Fibroblast of the conjunctiva (primary cell): ENCODE measurements at regions not wholly inside any gene's neighbourhood (a gene's known extent, or its start where the extent isn't known, plus 50 kb on each side); places are given as distances from the start of the nearest gene placed in this dataset.
"Not testable (repeated sequence)": the region's sequence is repeated elsewhere in the genome, so short reads cannot be mapped to it uniquely, and the experiment has no call there.

ENCODE experiments used
- DNase-seq: peaks from one replicate; pipeline ENCODE4 v3.0.0-alpha.2; 2010; ENCODE audit warnings: low read depth

- DNase-seq: no peak
These were observed 532.2 kb upstream of the STEAP1 start for GRCh38 chr7:89621925-89622641.

- peak; percentile 21 for DNase-seq
These were observed 531.1 kb upstream of the STEAP1 start for GRCh38 chr7:89623018-89623672.

DNA sequence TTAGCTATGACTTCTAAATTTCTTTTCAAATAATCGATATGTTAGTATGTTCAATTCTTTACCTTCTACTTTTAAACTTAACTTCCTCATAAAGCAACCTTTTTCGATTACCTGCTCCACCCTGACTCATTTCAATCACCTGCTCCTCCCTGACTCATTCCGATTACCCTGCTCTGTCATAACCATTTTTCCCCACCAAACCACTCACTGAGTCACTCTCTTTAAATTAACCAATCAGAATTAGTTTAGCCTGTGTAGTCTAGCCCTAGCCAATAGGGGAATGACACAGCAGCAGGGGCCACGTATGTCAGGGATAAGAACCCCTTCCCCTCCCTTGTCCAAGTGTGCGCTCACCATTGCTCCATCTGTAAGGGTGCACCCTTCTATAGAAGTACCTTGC lies 530.1 kb upstream of the STEAP1 start:
- not testable (repeated sequence) for DNase-seq

DNA sequence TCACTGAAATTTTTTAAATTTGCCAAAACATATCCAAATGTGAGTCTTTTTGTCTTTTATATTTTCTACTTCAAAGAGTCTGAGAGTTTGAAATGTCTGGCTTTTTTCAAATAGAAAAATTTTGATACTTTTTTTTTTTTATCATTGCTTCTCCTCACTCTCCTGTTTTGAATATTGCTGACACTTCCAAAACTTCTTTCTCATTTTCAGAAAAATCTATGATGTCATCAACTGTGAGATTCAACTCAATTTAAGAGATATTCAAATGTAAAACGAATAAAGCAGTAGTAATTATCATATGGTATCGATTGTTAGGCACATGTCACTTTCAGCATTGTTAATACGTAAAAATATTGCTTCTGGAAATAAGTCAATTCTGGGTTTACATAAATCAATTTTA lies 505.8 kb upstream of the STEAP1 start:
- no peak for DNase-seq

DNA sequence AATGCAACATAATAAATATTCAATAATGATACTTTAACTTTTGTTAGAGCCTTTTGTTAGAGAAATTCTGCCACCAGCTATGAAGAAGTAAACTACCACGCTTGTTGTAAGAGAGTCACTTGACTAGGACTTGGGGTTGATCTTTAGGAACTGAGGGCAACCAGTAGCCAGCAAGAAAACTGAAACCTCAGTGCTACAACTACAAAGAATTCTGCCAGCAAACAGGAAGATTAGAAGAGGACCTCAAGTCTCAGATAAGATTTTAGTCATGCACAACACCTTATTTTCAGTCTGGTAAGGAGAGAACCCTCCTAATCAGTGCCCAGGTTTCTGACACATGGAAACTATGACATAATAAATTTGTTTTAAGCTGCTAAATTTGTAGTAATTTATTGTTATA lies 498.3 kb upstream of the STEAP1 start:
- no peak for DNase-seq

GRCh38 chr7:89661876-89662275 lies 492.4 kb upstream of the STEAP1 start:
- no peak for DNase-seq

DNA sequence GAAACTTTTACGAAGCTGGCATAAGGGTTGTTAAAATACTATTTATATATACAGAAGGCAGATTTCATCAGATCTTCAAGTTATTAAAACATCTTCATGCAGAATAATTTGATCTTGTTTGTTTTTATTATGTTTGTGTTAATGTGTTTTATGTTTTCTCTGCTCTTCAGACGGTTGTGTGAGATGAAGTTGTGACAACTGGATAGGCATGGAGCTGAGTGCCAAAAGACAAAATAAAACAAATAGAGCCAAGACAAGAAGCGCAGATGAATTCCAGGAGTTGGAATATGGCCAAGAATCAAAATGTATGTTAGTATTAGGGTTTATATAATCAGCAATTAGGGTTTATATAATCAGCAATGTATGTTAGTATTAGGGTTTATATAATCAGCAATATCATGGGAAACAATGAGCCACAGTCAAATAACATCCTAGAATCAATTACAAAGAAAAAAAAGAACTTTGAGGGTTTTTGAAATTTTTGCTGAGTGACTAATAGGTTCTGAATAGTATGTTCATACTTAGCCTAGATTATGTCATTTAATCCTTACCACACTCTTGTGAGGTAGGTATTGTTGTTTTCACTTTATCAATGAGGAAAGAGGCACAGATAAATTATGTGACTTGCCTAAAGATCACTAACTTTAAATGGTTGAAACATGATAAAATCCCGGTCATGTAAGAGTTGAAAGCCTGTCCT lies 488.0 kb upstream of the STEAP1 start:
- DNase-seq: no peak

DNA sequence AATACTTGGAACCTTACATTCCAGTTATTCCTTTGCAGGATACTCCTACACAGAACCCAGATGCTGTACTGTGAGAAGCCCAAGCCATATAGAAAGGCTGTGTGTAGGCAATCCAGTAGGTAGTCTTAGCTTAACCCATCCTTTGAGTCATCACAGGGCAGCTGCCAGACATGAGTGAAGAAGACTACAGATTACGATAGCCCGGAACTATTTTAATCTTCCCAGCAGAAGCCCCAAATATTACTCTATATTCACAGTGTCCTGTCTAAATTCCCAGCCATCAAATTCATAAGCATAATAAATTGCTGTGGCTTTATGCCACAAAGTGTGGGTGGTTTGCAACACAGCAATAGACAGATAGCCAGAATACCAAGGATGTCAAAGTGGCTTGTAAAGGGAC lies 474.1 kb upstream of the STEAP1 start:
- no peak for DNase-seq

GRCh38 chr7:89681448-89681847 lies 472.8 kb upstream of the STEAP1 start:
- no peak for DNase-seq

- no peak for DNase-seq
These were observed 469.0 kb upstream of the STEAP1 start for GRCh38 chr7:89685287-89685686.

- DNase-seq: no peak
These were observed 467.1 kb upstream of the STEAP1 start for GRCh38 chr7:89687211-89687610.

DNA sequence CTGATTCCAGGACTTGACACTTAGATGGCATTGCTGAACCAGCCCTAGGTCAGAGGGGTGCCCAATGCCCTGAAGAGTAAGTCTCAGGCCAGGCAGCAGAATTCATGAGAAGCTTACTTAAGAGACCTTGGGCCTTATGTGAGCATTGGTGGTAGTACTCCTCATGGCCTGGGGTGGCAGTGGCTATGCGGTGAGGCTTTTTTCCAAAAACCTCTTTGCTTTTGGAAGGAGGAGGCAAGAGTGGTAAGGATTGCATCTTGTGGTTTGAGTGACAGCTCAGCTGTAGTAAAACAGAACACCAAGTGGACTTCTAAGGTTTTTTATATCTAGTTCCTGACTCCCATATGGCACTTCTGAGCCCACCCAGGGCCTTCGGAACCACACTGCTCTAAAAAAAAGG lies 459.0 kb upstream of the STEAP1 start:
- DNase-seq: no peak

- DNase-seq: no peak
These were observed 440.1 kb upstream of the STEAP1 start for GRCh38 chr7:89714131-89714530.

DNA sequence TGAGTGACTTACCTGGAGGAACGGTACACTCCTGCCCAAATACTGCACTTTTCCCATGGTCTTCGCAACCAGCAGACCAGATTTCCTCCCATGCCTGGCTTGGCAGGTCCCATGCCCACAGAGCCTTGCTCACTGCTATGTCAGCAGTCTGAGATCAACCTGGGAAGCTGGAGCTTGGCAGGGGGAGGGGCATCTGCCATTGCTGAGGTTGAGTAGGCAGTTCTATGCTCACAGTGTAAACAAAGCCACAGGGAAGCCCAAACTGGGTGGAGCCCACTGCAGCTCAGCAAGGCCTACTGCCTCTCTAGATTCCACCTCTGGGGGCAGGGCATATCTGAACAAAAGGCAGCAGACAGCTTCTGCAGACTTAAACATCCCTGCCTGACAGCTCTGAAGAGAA lies 435.3 kb upstream of the STEAP1 start:
- not testable (repeated sequence) for DNase-seq

DNA sequence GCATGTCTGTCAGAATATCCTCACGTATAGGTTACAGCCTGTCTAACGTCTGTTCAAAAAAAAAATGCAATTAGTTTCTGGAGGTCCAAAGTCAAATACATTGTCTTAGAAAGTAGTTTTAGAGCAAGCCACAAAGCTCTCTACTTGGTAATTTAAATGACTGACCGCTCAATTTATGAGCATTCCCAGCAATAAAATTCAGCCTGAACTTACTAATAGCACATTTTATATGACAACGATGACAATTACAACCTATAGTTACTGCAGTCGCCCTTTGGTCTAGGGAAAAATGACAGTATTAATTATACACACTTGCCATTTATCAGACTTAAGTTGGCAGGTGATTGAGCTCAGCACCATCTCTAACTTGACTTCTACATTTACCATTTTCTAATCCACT lies 425.8 kb upstream of the STEAP1 start:
- no peak for DNase-seq

DNA sequence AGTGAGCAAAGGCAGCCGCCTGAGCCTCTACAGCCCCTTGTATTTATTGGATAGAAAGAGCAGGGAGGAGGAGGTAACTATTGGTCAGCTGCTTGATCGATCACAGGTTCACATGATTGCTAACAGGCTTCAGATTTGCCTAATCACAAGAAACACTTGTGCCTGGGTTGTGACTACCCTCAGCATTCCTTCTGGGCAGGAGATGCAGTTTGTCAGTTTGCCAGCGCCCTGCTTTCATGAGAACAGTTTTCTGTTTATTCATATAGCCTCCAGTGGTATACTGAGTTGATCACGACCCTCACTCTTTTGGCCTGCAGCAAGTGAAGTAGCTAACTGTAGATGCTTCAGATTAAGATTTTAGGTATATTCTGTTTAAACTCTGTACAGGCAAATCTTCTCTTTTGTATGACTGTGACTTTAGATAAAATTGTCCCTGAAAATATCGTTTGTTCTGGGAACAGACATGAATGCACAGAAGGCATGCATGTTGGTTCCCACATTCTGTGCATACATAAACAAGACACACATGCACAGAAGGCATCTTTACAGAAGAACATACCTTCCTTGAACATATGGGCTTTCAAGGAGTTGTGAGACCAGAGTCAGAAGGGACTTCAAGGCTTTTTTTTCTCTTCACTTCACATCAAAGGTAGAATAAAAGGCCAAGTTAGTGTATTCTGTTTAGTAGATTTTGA lies 422.4 kb upstream of the STEAP1 start:
- no peak for DNase-seq

DNA sequence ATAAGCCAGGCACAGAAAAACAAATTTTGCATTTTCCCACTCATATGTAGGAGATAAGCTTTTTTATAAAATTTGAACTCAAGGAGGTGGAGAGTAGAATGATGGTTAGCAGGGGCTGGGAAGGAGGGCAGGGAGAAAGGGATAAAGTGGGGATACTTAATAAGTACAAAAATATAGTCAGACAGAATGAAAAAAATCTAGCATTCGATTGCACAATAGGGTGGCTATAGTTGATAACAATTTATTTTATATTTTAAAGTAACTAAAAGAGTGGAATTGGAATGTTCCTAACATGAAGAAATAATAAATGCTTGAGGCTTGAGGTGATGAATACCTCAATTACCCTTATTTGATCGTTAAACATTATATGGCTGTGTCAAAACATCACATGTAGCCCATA lies 415.7 kb upstream of the STEAP1 start:
- no peak for DNase-seq

DNA sequence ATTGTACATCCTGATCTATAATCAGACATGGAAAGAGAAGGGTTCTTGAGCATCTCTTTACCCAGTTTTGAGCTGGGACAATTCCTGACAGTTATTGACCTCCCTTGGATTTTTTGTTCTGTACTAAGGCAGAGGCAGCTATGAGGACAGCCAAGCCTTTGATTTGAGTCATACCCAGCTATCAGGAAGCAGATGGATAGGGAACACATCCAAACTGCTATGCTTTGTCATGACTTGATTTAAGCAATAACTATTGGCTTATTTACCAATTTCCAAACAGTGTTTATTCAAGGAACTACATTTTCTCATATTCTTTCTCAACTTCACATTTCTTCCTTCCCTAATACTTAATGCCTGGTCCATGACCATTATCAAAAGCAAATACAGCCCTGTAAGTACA lies 396.4 kb upstream of the STEAP1 start:
- no peak for DNase-seq

DNA sequence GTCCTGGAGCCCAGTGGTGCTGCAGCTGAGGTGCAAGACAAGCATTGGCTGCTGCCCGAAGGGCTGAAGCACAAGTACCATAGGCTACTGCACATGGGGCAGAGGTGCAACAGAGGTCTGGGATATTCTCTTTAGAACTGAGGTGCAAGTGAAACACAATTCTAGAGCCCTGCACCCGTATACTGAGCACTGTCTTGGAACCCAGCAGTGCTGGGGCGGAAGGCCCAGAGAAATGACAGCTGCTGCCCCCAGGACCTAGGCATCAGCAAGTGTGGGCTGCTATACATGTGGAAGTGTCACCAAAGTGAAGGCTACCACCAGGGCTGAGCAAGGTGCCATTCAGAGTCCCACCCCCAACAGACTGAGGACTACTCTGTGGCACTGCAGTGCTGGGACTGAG lies 393.6 kb upstream of the STEAP1 start:
- no peak for DNase-seq

DNA sequence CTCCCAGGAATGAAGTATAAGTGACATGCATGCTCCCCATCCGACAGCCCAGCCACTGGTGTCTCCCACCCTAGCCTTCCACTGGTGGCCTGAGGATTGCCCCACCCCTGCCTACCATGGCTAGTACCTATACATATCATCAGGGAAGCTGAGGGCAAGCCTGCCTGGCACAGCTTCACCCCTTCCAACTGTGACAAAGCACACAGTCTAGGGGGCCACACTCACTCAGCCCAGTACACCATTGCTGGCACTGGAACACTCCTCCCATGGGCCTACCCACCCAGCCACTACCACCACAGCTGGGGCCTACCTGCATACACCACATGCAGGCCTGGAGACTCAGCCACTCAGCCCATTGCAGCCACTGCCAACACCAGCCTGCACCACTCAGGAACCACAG lies 393.1 kb upstream of the STEAP1 start:
- no peak for DNase-seq

DNA sequence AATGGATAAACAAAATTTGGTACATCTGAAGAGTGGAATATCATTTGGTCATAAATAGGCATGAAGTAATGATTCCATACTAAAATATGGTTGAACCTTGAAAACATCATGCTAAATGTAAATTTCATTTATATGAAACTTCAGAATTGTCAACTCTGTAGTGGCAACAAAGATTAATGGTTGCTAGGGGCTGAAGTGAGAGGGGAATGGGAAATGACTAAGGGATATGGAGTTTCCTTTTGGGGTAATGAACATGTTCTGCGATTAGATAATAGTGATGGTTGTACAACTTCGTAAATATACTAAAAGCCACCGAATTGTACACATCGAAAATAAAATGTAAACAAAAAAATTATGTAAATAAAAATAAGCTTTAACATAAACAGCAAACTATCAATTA lies 384.1 kb upstream of the STEAP1 start:
- no peak for DNase-seq

DNA sequence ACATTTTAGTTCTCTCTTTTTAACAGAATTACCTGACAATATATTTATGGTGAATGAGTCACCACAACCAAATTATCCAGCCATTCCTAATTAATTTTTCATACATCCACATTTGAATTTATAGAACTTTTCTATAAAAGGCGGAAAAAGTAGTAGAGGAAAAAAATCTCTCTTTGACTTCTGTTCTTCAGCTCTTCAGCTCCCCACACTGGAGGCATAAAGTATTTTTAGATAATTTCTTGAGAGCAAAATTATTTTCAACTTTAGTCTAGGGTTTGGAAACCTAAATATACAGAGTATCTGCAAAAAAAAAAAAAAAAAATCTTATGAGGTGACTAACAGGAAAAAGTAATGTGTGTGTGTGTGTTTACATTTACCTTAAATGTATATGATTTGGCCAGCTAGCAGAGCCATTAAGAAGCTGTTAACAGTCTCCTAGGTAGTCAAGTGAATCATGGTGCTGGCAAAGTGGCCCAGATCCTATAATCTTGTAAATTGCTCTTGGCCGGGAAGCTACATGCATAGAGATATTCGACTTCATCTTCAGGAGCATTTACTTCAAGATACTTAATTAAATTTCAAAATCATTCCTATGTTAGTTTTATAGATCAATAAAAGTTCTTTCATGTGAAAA lies 383.1 kb upstream of the STEAP1 start:
- DNase-seq: no peak
